NCI-H146 treated with DMSO at 0.1 percent for 48 hours (cell line): ENCODE measurements at regions not wholly inside any gene's neighbourhood (a gene's known extent, or its start where the extent isn't known, plus 50 kb on each side); places are given as distances from the start of the nearest gene placed in this dataset.

Experiments used
- DNase-seq: peaks from one replicate; lab custom pipeline; 2025; ENCODE audit not compliant: unreplicated experiment; lab: John Stamatoyannopoulos, UW

- no peak for DNase-seq
Measured at GRCh38 chr14:56498112-56498511, 81.5 kb upstream of the TMEM260 start.

- DNase-seq, result no peak
Measured at GRCh38 chr14:56501909-56502530, 77.6 kb upstream of the TMEM260 start.

- DNase-seq, result no peak
Measured at GRCh38 chr14:56505361-56505760, 74.2 kb upstream of the TMEM260 start.

DNA sequence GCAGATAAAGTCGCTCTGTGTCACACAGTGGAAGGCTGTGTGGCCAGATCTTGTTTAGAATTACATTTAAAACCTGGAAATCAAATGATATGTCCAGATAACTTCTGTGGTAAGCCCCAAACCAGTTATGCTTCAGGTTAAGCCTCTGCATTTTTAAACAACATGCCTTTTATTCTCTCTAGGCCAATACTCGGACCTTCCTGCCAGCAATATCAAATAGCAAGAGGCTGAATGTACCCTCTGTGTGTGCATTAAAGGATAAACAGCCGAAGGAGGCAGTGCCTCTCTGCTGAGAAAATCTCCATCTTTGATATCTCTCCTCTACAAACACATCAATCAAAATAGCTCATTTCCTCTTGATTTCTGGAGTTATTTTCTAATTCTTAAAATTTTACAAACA is 67.1 kb upstream of the TMEM260 start:
- no peak for DNase-seq

GRCh38 chr14:56514663-56515371 is 64.8 kb upstream of the TMEM260 start:
- DNase-seq, result no peak

GRCh38 chr14:56515739-56516138 is 63.9 kb upstream of the TMEM260 start:
- no peak for DNase-seq

GRCh38 chr14:56522403-56522802 is 57.2 kb upstream of the TMEM260 start:
- DNase-seq, result no peak

DNA sequence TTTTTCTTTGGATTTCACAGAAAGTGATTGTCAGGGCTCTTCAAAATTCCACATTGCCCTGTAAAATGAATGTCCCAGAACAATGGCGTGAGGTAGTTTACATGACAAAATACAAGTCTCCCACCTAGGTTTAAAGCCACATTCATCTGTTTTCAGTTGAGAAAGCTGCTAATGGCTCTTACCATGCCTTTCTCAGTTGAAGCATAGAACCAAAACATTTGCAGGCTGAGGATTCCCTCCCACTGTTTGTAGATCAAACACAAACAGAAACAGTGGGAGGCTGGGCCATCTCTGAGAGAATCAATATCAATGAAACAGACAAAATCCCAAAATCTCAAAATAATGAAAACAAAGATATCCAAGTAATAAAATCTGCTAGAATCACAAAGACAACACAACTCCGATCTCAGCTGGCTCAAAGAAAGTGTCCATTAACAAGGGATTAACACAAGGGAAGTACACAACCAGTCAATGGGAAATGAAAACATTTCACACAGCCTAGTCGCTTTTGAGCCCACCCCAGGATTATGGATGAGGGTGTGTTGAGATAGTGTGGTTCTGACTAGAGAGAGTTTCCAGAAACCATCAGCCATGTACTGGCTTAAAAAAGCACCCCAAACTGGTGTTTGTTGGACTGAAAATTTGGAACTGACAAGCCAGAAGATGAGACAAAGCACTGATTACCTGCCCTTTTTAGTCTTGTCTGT is 54.5 kb upstream of the TMEM260 start:
- DNase-seq, result peak; percentile 15

- DNase-seq, result no peak
Measured at GRCh38 chr14:56528927-56529326, 50.7 kb upstream of the TMEM260 start.
